ENCODE measurements at regions not wholly inside any gene's neighbourhood (a gene's known extent, or its start where the extent isn't known, plus 50 kb on each side); places are given as distances from the start of the nearest gene placed in this dataset.
A peak's percentile ranks its signal among the peaks of the same experiment; 100 is the strongest.

- Mint-ChIP-seq H3K36me3 (ENCODE audit: low read depth, unreplicated experiment) (no peaks in the 10 kb centered on the region), H3K27ac (ENCODE audit: unreplicated experiment) (no peak overlapping the region), H3K27me3 (ENCODE audit: low read depth, unreplicated experiment) (no peaks in the 10 kb centered on the region), H3K4me3 (ENCODE audit: unreplicated experiment) (no peak overlapping the region), H3K4me1 (ENCODE audit: low read depth, unreplicated experiment) (peaks cover 14% of the 10 kb centered on the region), H3K9me3 (ENCODE audit: unreplicated experiment) (no peaks in the 10 kb centered on the region)
- H3K9ac ChIP-seq (ENCODE audit: low read length), result no peak overlapping the region
- H3K9me3 ChIP-seq (ENCODE audit: insufficient read depth, low read depth, low read length), result no peaks in the 10 kb centered on the region
- peaks cover 20% of the 10 kb centered on the region for H3K4me1 ChIP-seq (ENCODE audit: insufficient read depth, low read length)
- no peak for DNase-seq (ENCODE audit: low read depth)
- H3K4me3 ChIP-seq (ENCODE audit: insufficient read depth, low read depth, low read length), result no peak overlapping the region
- H2AFZ ChIP-seq (ENCODE audit: low read depth, low read length), result no peak overlapping the region
- no peak overlapping the region for H3K4me2 ChIP-seq (ENCODE audit: low read length)
- no peaks in the 10 kb centered on the region for H4K20me1 ChIP-seq (ENCODE audit: insufficient read depth, low read length)
- H3K27me3 ChIP-seq (ENCODE audit: insufficient read depth, low read length), result no peaks in the 10 kb centered on the region
- no peak overlapping the region for H3K27ac ChIP-seq (ENCODE audit: low read depth, low read length)
- H3K36me3 ChIP-seq (ENCODE audit: insufficient read depth, low read length), result no peaks in the 10 kb centered on the region
- TF ChIP-seq EZH2 (IDR thresholded peaks at IDR 0.05; ENCODE audit: insufficient read depth, low read length) (no peak), CTCF (IDR thresholded peaks at IDR 0.05; ENCODE audit: insufficient read depth, low read depth, low read length) (no peak)
- H3K79me2 ChIP-seq (ENCODE audit: insufficient read depth, low read length), result no peaks in the 10 kb centered on the region
- no peak for FAIRE-seq
Observed at GRCh38 chr6:47416396-47417345, 60.9 kb upstream of the CD2AP start.

GRCh38 chr6:47419621-47420020, 58.0 kb upstream of the CD2AP start:
- H3K36me3 Mint-ChIP-seq (ENCODE audit: low read depth, unreplicated experiment), result no peaks in the 10 kb centered on the region
- TF ChIP-seq EZH2 (IDR thresholded peaks at IDR 0.05; ENCODE audit: insufficient read depth, low read length), result no peak
- no peak for TF ChIP-seq CTCF (IDR thresholded peaks at IDR 0.05; ENCODE audit: insufficient read depth, low read depth, low read length)
- H3K27me3 Mint-ChIP-seq (ENCODE audit: low read depth, unreplicated experiment), result no peaks in the 10 kb centered on the region
- Histone ChIP-seq H3K4me1 (ENCODE audit: insufficient read depth, low read length) (peaks cover 14% of the 10 kb centered on the region), H2AFZ (ENCODE audit: low read depth, low read length) (no peak overlapping the region), H3K36me3 (ENCODE audit: insufficient read depth, low read length) (no peaks in the 10 kb centered on the region), H3K4me3 (ENCODE audit: insufficient read depth, low read depth, low read length) (no peak overlapping the region), H3K9me3 (ENCODE audit: insufficient read depth, low read depth, low read length) (no peaks in the 10 kb centered on the region), H3K27ac (ENCODE audit: low read depth, low read length) (no peak overlapping the region), H3K4me2 (ENCODE audit: low read length) (no peak overlapping the region), H3K79me2 (ENCODE audit: insufficient read depth, low read length) (no peaks in the 10 kb centered on the region), H4K20me1 (ENCODE audit: insufficient read depth, low read length) (no peaks in the 10 kb centered on the region), H3K27me3 (ENCODE audit: insufficient read depth, low read length) (no peaks in the 10 kb centered on the region), H3K9ac (ENCODE audit: low read length) (no peak overlapping the region)
- H3K9me3 Mint-ChIP-seq (ENCODE audit: unreplicated experiment), result peaks cover 1% of the 10 kb centered on the region
- H3K4me3 Mint-ChIP-seq (ENCODE audit: unreplicated experiment), result peak overlapping the region; percentile 9
- H3K4me1 Mint-ChIP-seq (ENCODE audit: low read depth, unreplicated experiment), result peaks cover 13% of the 10 kb centered on the region
- DNase-seq (ENCODE audit: low read depth) (peak; percentile 88), FAIRE-seq (no peak)
- peak overlapping the region; percentile 30 for H3K27ac Mint-ChIP-seq (ENCODE audit: unreplicated experiment)

Data from astrocyte (in vitro differentiated cells and primary cell).